PFSK-1 (cell line): ENCODE measurements at regions not wholly inside any gene's neighbourhood (a gene's known extent, or its start where the extent isn't known, plus 50 kb on each side); places are given as distances from the start of the nearest gene placed in this dataset.

Source experiments
- FOXP2 ChIP-seq: optimal IDR thresholded peaks from 2 replicates; pipeline ENCODE3; 2011; ENCODE audit warnings: borderline replicate concordance, control low read depth, inconsistent platforms; ENCODE audit not compliant: insufficient read depth; ENCODE audit errors: extremely low read length, extremely low read depth
- POLR2AphosphoS5 ChIP-seq: IDR thresholded peaks from 2 replicates; pipeline ENCODE4 v1.6.1; 2012; ENCODE audit warnings: low read depth, mild to moderate bottlenecking, control low read depth, low read length, moderate library complexity
- REST ChIP-seq, 2 experiments: IDR thresholded peaks; 2 replicates each; pipeline versions ENCODE4 v1.6.1 to v1.8.0; 2011 to 2012; ENCODE audit warnings: low read depth in 2 of 2, low read length in 2 of 2, control low read depth in 1 of 2, inconsistent platforms in 1 of 2, mild to moderate bottlenecking in 1 of 2, moderate library complexity in 1 of 2; ENCODE audit not compliant: insufficient read depth in 1 of 2
- SIN3A ChIP-seq: IDR thresholded peaks from 2 replicates; pipeline ENCODE4 v1.6.1; 2012; ENCODE audit warnings: mild to moderate bottlenecking, low read length, moderate library complexity, borderline replicate concordance; ENCODE audit not compliant: insufficient read depth
- TAF1 ChIP-seq: IDR thresholded peaks from 2 replicates; pipeline ENCODE4 v1.6.1; 2012; ENCODE audit warnings: low read length, control low read depth, borderline replicate concordance; ENCODE audit not compliant: insufficient read depth

DNA sequence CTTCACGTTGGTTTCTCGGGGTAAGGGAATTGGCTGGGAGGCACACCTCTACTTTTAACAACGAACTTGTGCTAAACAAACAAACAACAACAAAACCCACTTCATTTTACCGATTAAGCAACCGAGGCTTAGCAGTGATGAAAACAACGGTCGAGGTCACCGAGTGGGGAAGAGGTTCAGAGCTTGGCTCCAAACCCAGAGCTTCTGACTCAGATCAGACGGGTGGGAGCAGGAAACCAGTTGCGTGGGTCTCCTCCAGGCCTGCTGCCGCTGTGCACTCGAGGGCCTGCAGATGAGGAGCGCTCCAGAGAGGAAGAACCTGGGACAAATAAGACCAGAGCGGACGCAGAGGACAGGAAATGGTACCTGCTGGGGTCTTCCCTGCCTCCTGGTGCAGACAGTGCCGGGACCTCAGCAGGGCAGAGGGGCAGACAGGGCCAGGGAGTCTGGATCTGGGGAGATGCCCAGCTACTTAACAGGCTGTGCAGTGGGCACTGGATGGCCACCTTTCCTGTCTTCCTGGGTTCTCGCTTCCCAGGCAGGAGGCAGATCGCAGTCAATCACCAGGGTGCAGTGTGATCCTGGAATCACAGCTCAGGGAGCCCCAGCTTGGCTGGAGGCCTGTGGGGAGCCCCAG lies 99.0 kb upstream of the MEF2A start:
- TF ChIP-seq FOXP2: peak; percentile 33
- no peak for TF ChIP-seq SIN3A
- TF ChIP-seq REST (IDR thresholded peaks at IDR 0.05; ENCODE audit: insufficient read depth in 1 of 2, low read depth in 2 of 2, low read length in 2 of 2): no peak

DNA sequence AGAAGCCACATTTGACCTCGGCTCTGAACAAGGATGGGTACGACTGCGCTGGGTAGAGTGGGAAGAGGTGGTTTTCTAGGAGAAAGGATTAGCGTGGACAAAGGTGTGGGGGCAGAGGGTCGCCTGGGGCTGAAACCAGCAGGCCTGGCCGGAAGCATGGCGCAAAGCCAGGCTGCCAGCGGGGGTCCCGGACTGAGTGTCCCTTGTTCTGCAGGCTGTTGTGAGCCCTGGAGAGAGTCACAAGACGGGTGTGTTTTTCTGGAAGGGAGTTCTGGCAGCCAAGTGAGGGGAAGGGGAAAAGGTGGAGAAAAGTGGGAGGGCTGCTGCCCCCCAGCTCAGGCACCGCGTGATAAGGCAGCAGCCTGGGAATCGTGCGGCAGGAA lies 98.5 kb upstream of the MEF2A start:
- TF ChIP-seq REST (IDR thresholded peaks at IDR 0.05; ENCODE audit: insufficient read depth in 1 of 2, low read depth in 2 of 2, low read length in 2 of 2) (no peak), TAF1 (no peak), POLR2AphosphoS5 (no peak), FOXP2 (no peak), SIN3A (no peak)

- TF ChIP-seq REST (IDR thresholded peaks at IDR 0.05; ENCODE audit: insufficient read depth in 1 of 2, low read depth in 2 of 2, low read length in 2 of 2): no peak
- TF ChIP-seq SIN3A: no peak
- no peak for TF ChIP-seq TAF1
Observed at GRCh38 chr15:99467853-99468464, 97.8 kb upstream of the MEF2A start.

- TF ChIP-seq FOXP2: no peak
- TF ChIP-seq REST (IDR thresholded peaks at IDR 0.05; ENCODE audit: insufficient read depth in 1 of 2, low read depth in 2 of 2, low read length in 2 of 2): no peak
- TF ChIP-seq TAF1: no peak
- TF ChIP-seq SIN3A: no peak
- TF ChIP-seq POLR2AphosphoS5: no peak
Observed at GRCh38 chr15:99472416-99473145, 93.2 kb upstream of the MEF2A start.
